Posterior vena cava (tissue), 2 donors: ENCODE measurements at regions not wholly inside any gene's neighbourhood (a gene's known extent, or its start where the extent isn't known, plus 50 kb on each side); places are given as distances from the start of the nearest gene placed in this dataset.

Source experiments
- DNase-seq: peaks from one replicate; pipeline ENCODE4 v3.0.0-alpha.2; 2020; ENCODE audit warnings: low spot score
- intact Hi-C, 2 donors: fragments of 100-400 bp; cut with DNase I; formaldehyde crosslinking; loops; one replicate each; pipeline versions ENCODE4 v1.14.1 to v1.14.2; 2022 to 2023
- donor health status: DM: yes; HTN: yes; CAD: no.
- donor health status: DM: yes; HTN: yes; CAD: no.

DNA sequence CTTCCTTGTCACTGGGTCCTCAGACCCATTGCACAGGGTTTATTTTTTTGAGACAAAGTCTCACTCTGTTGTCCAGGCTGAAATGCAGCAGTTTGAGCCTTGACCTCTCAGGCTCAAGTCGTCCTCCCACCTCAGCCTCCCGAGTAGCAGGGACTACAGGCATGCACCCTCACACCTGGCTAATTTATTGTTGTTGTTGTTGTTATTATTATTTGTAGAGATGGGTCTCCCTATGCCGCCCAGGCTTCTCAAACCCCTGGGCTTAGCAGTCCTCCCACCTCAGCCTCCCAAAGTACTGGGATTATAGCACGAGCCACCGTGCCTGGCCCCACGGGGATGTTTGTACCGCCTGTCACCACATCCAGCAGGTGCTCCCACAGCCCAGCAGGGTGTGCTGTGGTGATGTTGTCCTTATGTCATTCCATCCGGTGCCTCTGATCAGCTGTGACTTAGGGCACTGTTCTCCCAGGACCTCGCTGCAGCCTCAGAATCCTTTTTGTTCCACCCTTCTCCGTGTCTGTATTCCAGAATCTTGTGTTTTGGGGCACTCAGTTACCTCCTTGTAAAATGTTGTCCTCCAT, 182.3 kb downstream of the INO80D start:
- intact Hi-C loops = no loop called here

GRCh38 chr2:205902900-205903237, 183.1 kb downstream of the INO80D start:
- intact Hi-C loops = no loop called here
- DNase-seq = no peak

More for the DNA sequence above, 182.3 kb downstream of the INO80D start:
- no peak for DNase-seq

DNA sequence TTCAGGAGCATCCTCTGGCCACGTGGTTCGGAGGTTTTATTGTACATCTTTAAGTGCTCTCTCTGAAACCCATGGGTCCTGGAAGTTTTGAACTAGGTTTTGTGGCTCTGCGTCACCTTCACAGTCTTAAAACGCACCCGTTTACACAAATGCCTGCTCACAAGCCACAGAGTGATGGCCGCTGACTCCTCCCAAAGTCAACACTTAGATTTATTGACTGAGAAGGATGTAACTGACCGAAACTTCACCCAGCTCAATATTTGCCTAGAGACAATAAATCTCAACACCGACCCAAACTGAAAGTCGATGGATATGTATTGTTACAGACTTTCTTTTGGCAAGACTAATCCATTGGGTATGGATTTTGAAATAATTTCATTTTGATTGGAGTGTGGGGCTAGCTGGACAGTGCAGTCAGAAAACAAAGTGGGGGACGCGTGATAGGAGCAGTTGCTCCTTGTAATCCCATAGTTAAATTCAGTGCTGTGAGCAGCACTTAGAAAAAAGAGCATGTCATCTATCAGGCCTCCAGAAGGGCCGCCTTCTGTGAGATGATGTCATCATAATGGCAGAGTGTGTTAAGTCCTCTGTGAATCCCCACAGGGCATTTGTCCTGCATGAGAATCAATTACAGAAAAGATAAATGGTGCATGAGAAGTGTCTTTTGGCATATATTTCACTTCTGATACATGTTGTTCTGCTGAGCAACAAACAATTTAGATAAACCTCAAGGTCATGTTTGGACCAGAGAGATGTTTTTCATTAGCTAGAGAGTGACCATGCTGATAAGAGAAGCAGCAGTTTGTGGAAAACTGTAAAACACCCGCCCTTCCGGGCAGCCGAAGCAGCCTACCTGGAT, 183.7 kb downstream of the INO80D start:
- DNase-seq = no peak
- intact Hi-C loops = no loop called here

- DNase-seq = no peak
- intact Hi-C loops = no loop called here
Observed at GRCh38 chr2:205901491-205901890, 184.5 kb downstream of the INO80D start.

GRCh38 chr2:205898744-205899143, 187.2 kb downstream of the INO80D start:
- no peak for DNase-seq
- intact Hi-C loops = no loop called here

DNA sequence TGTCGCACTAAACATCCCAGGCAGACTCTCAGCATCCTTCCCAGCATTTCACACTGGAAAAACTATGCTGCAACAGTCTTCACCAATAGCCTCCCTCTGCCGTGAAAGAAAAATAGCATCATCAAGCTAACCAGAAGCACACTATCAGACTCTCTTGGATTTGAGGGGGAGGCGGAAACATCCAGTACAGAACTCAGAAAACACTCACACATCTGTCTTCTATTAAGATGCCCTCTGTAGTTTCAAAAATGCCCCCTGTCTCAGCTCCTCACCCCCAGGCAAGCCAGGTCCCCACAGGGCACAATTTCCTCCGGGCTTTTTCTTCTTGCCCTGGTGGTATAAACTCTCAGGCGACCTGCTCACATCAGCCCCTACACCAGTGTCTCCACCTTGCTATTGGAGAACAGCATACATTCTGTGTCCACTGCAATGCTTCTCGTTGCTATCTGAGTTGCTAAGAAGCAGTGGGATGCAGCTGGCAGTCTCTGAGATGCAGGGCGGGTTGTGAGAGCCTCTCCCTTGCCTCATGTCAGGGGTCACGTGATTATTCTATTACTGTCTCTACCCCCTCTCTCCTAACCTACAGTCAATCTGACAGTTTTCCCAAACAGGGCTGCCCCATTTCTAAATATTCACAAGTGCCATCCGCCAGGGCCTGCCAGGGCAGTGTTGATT, 189.9 kb downstream of the INO80D start:
- intact Hi-C loops = no loop called here
- DNase-seq = no peak

GRCh38 chr2:205892665-205893259, 193.2 kb downstream of the INO80D start:
- intact Hi-C loops = no loop called here
- no peak for DNase-seq

- intact Hi-C loops = no loop called here
- no peak for DNase-seq
Observed at GRCh38 chr2:205892251-205892655, 193.7 kb downstream of the INO80D start.

GRCh38 chr2:205889114-205889513, 196.9 kb downstream of the INO80D start:
- DNase-seq = no peak
- intact Hi-C loops = loop anchor here (5.0 to 10.0 kb wide), 3 partner anchors 112 to 214 kb away; no protein-coding TSS in a partner anchor

DNA sequence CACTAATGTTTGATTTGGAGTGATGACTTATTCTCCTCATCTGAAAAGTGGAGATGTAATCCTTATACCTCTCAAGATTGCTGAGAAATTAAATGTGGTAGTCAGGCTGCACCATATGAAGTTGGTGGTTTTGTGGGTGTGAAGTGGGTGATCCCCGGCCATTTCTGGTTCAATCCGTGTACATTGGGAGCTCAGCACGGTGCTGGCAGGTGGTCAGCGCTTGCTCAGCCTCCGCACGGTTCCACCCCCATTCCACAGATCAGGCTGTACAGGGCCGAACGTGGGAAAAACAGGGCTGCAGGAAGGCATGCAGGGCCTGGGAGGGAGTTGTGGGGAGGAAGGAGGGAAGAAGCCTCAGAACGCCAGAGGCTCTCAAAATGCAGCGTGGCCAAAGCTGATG, 198.3 kb downstream of the INO80D start:
- intact Hi-C loops = loop anchor here (5.0 to 10.0 kb wide), 3 partner anchors 110 to 213 kb away; no protein-coding TSS in a partner anchor
- DNase-seq = no peak

- intact Hi-C loops = loop anchor here (5.0 to 10.0 kb wide), 3 partner anchors 108 to 211 kb away; no protein-coding TSS in a partner anchor
Observed at GRCh38 chr2:205885492-205886099, 200.4 kb downstream of the INO80D start.

GRCh38 chr2:205883965-205884364, 201.7 kb downstream of the NRP2 start:
- no peak for DNase-seq
- intact Hi-C loops = loop anchor here in 1 of 2 donors (5.0 to 10.0 kb wide), 3 partner anchors 119 to 1742 kb away; no protein-coding TSS in a partner anchor

More at GRCh38 chr2:205885492-205886099, 200.4 kb downstream of the INO80D start:
- DNase-seq = peak; percentile 95

DNA sequence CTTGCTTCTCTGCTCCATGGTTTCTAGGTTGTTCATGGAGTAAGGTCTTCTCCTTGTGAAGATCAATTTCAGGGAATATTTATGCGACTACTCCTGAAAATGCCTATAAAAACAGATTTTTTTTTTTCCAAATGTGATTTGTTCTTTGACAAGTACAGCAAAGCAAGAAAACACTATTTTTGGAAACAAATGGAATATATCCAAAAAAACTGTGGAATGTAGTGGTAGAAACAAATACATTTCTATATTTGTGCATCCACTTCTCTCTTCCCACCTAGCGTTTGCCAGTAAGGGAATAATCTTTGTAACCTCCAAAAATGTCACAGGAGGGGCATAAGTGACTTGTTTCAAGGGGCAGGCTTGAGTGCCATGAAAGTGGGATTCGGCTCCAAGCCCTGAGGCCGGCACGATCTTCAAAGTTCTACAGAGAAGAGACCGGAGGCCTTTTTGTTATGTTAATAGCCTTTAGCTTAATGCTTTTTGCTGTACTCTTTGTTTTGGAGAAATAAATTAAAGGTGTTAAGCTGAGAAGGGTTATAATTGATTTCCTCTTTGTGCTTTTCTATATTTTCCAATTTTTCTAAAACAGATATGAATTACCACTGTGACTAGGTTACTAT, 200.6 kb downstream of the NRP2 start:
- intact Hi-C loops = loop anchor here in 1 of 2 donors (5.0 to 10.0 kb wide), 3 partner anchors 118 to 1741 kb away; no protein-coding TSS in a partner anchor

DNA sequence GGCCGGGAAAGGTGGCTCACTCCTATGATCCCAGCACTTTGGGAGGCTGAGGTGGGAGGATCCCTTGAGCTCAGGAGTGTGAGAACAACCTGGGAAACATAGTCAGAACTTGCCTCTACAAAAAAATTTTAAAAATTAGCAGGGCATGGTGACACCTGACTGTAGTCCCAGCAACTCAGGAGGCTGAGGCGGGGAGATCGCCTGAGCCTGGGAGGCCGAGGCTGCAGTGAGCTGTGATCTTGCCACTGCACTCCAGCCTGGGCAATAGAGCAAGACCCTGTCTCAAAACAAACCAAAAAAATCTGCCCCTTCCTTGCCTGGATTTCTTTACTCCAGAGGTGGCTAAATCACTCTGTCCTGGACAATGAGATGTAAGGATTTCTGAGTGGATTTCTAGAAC, 197.7 kb downstream of the NRP2 start:
- DNase-seq = no peak
- intact Hi-C loops = loop anchor here in 1 of 2 donors (5.0 to 10.0 kb wide), 3 partner anchors 115 to 1738 kb away; no protein-coding TSS in a partner anchor

More for the DNA sequence above, 200.6 kb downstream of the NRP2 start:
- no peak for DNase-seq

DNA sequence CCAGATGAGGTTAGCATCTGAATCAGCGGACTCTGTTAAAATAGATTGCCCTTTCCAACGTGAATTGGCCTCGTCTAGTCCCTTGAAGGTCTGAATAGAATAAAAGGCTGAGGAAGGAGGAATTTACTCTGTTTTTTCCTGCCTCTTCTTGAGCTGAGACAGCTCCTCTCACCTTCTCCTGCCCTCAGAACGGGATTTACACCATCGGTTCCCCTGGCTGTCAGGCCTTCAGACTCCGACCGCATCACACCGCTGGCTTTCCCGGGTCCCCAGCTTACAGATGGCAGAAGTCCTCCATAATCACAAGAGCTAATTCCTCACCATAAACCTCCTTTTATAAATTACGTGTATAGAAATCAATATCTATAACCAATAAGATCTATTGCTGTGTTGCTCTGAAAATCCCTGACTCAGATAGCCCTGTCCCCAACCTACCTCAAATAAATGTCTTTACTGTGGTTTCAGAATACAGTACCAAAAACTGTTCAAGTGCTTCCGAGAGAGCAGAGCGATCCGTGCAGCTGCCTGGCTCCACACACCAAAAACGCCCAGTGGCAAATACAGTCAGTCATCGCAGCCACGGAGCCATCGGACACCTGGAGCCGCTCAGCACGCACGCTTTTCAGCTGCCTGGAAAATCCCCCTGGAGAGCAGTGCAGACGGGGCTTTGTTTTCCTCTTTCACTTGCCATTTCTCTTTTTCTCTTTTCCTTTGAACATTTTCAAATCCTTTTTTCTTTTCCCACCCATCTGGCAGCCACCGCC, 196.9 kb downstream of the NRP2 start:
- DNase-seq = no peak
- intact Hi-C loops = no loop called here

GRCh38 chr2:205877496-205877895, 195.2 kb downstream of the NRP2 start:
- DNase-seq = no peak
- intact Hi-C loops = no loop called here

GRCh38 chr2:205876127-205876526, 193.8 kb downstream of the NRP2 start:
- DNase-seq = no peak
- intact Hi-C loops = no loop called here

DNA sequence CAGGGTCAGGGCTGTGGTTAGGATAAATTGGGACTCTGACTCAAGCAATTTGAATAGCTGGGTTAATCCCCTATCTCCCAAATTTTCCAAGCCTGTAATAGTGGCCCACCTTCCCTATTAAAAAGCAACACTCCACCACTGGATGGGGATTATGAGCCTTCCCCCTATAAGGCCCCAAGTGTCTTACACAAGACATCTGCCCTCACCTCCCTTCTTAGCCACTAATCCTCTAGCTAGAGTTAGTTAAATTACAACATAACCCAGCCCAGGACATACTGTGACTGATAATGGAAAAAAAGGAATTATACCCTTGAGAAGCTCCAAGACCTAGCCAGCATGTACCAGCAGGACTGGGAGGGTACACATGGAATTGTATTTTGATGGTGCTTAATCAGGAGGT, 190.4 kb downstream of the NRP2 start:
- intact Hi-C loops = no loop called here
- DNase-seq = no peak
